Pancreas (tissue), 10 donors: ENCODE measurements at regions not wholly inside any gene's neighbourhood (a gene's known extent, or its start where the extent isn't known, plus 50 kb on each side); places are given as distances from the start of the nearest gene placed in this dataset.

Source experiments
- ATAC-seq, 4 donors: fragments of 200-7000 bp; cut with Tn5 transposase; one replicate each; pipeline versions ENCODE4 v1.8.0 to v1.9.1; 2020; ENCODE audit warnings: mild to moderate bottlenecking in 4 of 4, moderate library complexity in 4 of 4
- DNase-seq, 6 donors: peaks; one replicate each; pipeline ENCODE4 v3.0.0-alpha.2; 2020
- FAIRE-seq: peaks from 2 replicates; lab custom pipeline; 2012; peaks lifted over from hg19 to GRCh38; lab: Jason Lieb, UNC
- H3K27ac ChIP-seq, 4 donors: fragments of 200-600 bp; sonication (generic); 1 replicate in 3 of 4; 2 replicates in 1 of 4; pipeline versions ENCODE4 v1.5.0 to v1.8.0; 2020
- H3K27me3 ChIP-seq, 4 donors: fragments of 200-600 bp; one replicate each; pipeline ENCODE4 v1.8.0; 2021
- H3K36me3 ChIP-seq, 3 donors: fragments of 200-600 bp; sonication (generic) in 1 of 3; one replicate each; pipeline versions ENCODE4 v1.5.0 to v1.8.0; 2020 to 2021
- H3K4me1 ChIP-seq, 3 donors: fragments of 200-600 bp; one replicate each; pipeline ENCODE4 v1.8.0; 2021
- H3K4me3 ChIP-seq, 4 donors: fragments of 200-600 bp; sonication (generic) in 2 of 4; one replicate each; pipeline versions ENCODE4 v1.5.0 to v1.8.0; 2020 to 2021
- H3K9me3 ChIP-seq, 4 donors: fragments of 200-600 bp; one replicate each; pipeline ENCODE4 v1.8.0; 2021
- CTCF ChIP-seq, 4 donors: fragments of 200-600 bp; sonication (generic) in 3 of 4; IDR thresholded peaks; one replicate each; pipeline versions ENCODE4 v1.5.0 to v1.8.0; 2021; ENCODE audit warnings: antibody characterized with exemption in 4 of 4
- WGBS, 2 donors: extraction: QIAGEN DNeasy Blood & Tissue Kit; methylation state at CpG; one replicate each; pipeline ENCODE4 v1.1.7; 2013; 5-methylcytosine and 5-hydroxymethylcytosine counted together
- intact Hi-C, 3 donors: fragments of 100-400 bp; cut with DNase I; formaldehyde crosslinking; loops; one replicate each; pipeline versions ENCODE4 v1.11.1 to v1.14.2; 2022
- donor health status: healthy with polysubstance abuse.
- donor health status: DM: no; HTN: no; CAD: no; lungs with moderate emphysema.
- donor health status: DM: no; HTN: no; CAD: no.
- donor health status: control.
- donor health status: control.
- donor health status: Bipolar disorder and iron deficiency.
- donor health status: DM: yes; HTN: yes; CAD: no.
- donor health status: DM: no; HTN: no; CAD: no.
- donor health status: DM: no; HTN: no; CAD: no.
- donor health status: DM: yes; HTN: yes; CAD: no.

- no peak for DNase-seq
Observed at GRCh38 chr11:134581121-134581626, 169.1 kb upstream of the B3GAT1 start.

GRCh38 chr11:134580610-134580975 lies 168.6 kb upstream of the B3GAT1 start:
- no peak for TF ChIP-seq CTCF (IDR thresholded peaks at IDR 0.05)
- ATAC-seq (no peak), DNase-seq (no peak), FAIRE-seq (no peak)
- Histone ChIP-seq H3K4me1 (no peaks in the 10 kb centered on the region), H3K4me3 (no peak overlapping the region), H3K27me3 (peaks cover 0 to 7% (median 1%) of the 10 kb centered on the region in 4 donors), H3K36me3 (no peaks in the 10 kb centered on the region), H3K9me3 (no peaks in the 10 kb centered on the region), H3K27ac (no peak overlapping the region)
- WGBS, 2 donors, result 76 to 84% methylated on average over 8 of the region's 8 CpGs
- intact Hi-C loops, result no loop called here

More at GRCh38 chr11:134581121-134581626, 169.1 kb upstream of the B3GAT1 start:
- H3K27me3 ChIP-seq, result peaks cover 0 to 7% (median 1%) of the 10 kb centered on the region in 4 donors
- no peak overlapping the region for H3K27ac ChIP-seq
- H3K36me3 ChIP-seq, result no peaks in the 10 kb centered on the region
- ATAC-seq (no peak), FAIRE-seq (no peak)
- intact Hi-C loops, result no loop called here
- no peak overlapping the region for H3K4me3 ChIP-seq
- no peak for TF ChIP-seq CTCF (IDR thresholded peaks at IDR 0.05)
- WGBS, 2 donors, result 56 to 65% methylated on average over 9 of the region's 9 CpGs
- H3K4me1 ChIP-seq, result no peaks in the 10 kb centered on the region
- H3K9me3 ChIP-seq, result no peaks in the 10 kb centered on the region

- Histone ChIP-seq H3K4me1 (no peaks in the 10 kb centered on the region), H3K9me3 (no peaks in the 10 kb centered on the region), H3K27me3 (peaks cover 0 to 7% (median 1%) of the 10 kb centered on the region in 4 donors), H3K27ac (no peak overlapping the region), H3K36me3 (no peaks in the 10 kb centered on the region), H3K4me3 (no peak overlapping the region)
- no peak for DNase-seq
- 33 to 36% methylated on average over 16 of the region's 16 CpGs for WGBS, 2 donors
- no peak for FAIRE-seq
- peak in 1 of 4 donors; percentile 45 for ATAC-seq
- intact Hi-C loops, result no loop called here
- TF ChIP-seq CTCF (IDR thresholded peaks at IDR 0.05), result no peak
Observed at GRCh38 chr11:134579724-134580609, 167.9 kb upstream of the B3GAT1 start.

- peaks cover 0 to 7% (median 1%) of the 10 kb centered on the region in 4 donors for H3K27me3 ChIP-seq
- H3K27ac ChIP-seq, result no peak overlapping the region
- H3K36me3 ChIP-seq, result no peaks in the 10 kb centered on the region
- H3K4me1 ChIP-seq, result no peaks in the 10 kb centered on the region
- FAIRE-seq, result no peak
- H3K9me3 ChIP-seq, result no peaks in the 10 kb centered on the region
- peak in 1 of 6 donors; percentile 29 for DNase-seq
- intact Hi-C loops, result no loop called here
- no peak for TF ChIP-seq CTCF (IDR thresholded peaks at IDR 0.05)
- peak in 1 of 4 donors; percentile 48 for ATAC-seq
- WGBS, 2 donors, result 60 to 65% methylated on average over 22 of the region's 22 CpGs
- no peak overlapping the region for H3K4me3 ChIP-seq
Observed at GRCh38 chr11:134578807-134579723, 167.0 kb upstream of the B3GAT1 start.
